ENCODE measurements at regions not wholly inside any gene's neighbourhood (a gene's known extent, or its start where the extent isn't known, plus 50 kb on each side); places are given as distances from the start of the nearest gene placed in this dataset.

GRCh38 chr2:82641598-82642180 lies 1817.4 kb downstream of the SUCLG1 start:
- WGBS (ENCODE audit: insufficient coverage): 74% methylated on average over 2 of the region's 2 CpGs
- no peaks in the 10 kb centered on the region for H3K4me1 ChIP-seq (ENCODE audit: control insufficient read depth, insufficient read depth, low read length)

DNA sequence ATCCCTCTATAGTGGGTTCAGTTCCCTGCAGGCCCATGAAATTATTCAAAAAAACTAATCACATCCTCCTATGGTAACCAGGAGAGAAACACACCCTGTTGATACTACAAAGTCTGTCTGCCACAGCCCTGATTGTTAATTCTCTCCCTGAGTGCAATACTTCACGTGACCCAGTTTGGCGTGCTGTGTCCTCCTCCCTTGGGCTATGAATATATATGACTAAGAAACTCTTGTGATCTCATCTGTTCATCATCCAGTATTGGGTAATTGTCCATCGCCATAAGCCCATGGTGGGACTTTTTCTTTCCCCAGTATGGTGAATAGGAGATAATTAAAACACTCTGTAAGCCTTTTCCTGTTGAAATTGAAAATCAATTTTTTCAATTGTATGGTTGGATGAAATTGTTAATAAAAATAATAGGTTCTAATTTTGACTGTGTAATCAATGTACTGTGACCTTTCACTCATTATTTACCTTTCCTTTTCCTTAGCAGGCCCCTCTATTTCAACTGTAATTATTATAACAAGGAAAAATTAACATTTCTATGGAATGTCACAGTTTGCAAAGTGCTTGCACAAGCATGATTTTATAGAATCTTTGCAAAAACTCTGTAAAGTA lies 1822.6 kb downstream of the SUCLG1 start:
- no peaks in the 10 kb centered on the region for H3K4me1 ChIP-seq (ENCODE audit: control insufficient read depth, insufficient read depth, low read length)
- no peak for DNase-seq (ENCODE audit: low read depth in 4 of 6, low spot score in 6 of 6)
- no CpG with 5 or more reads among the region's 3 CpGs for WGBS (ENCODE audit: insufficient coverage)
- H3K4me3 ChIP-seq (ENCODE audit: low read depth, low read length): no peak overlapping the region
- no peak overlapping the region for H3K27ac ChIP-seq (ENCODE audit: low read depth, low read length)
- H3K36me3 ChIP-seq (ENCODE audit: control insufficient read depth, insufficient read depth, low read length): no peaks in the 10 kb centered on the region
- no peaks in the 10 kb centered on the region for H3K9me3 ChIP-seq (ENCODE audit: control insufficient read depth, insufficient read depth, low read length)
- no peaks in the 10 kb centered on the region for H3K27me3 ChIP-seq (ENCODE audit: control insufficient read depth, insufficient read depth, low read length)

More at GRCh38 chr2:82641598-82642180, 1817.4 kb downstream of the SUCLG1 start:
- Histone ChIP-seq H3K27me3 (ENCODE audit: control insufficient read depth, insufficient read depth, low read length) (no peaks in the 10 kb centered on the region), H3K4me3 (ENCODE audit: low read depth, low read length) (no peak overlapping the region), H3K36me3 (ENCODE audit: control insufficient read depth, insufficient read depth, low read length) (no peaks in the 10 kb centered on the region), H3K27ac (ENCODE audit: low read depth, low read length) (no peak overlapping the region), H3K9me3 (ENCODE audit: control insufficient read depth, insufficient read depth, low read length) (no peaks in the 10 kb centered on the region)
- DNase-seq (ENCODE audit: low read depth in 4 of 6, low spot score in 6 of 6): no peak

GRCh38 chr2:82599021-82599420 lies 1860.1 kb downstream of the SUCLG1 start:
- no peaks in the 10 kb centered on the region for H3K9me3 ChIP-seq (ENCODE audit: control insufficient read depth, insufficient read depth, low read length)
- no peaks in the 10 kb centered on the region for H3K27me3 ChIP-seq (ENCODE audit: control insufficient read depth, insufficient read depth, low read length)
- no peak overlapping the region for H3K27ac ChIP-seq (ENCODE audit: low read depth, low read length)
- no peaks in the 10 kb centered on the region for H3K4me1 ChIP-seq (ENCODE audit: control insufficient read depth, insufficient read depth, low read length)
- no peak overlapping the region for H3K4me3 ChIP-seq (ENCODE audit: low read depth, low read length)
- no peaks in the 10 kb centered on the region for H3K36me3 ChIP-seq (ENCODE audit: control insufficient read depth, insufficient read depth, low read length)
- DNase-seq (ENCODE audit: low read depth in 4 of 6, low spot score in 6 of 6): no peak

DNA sequence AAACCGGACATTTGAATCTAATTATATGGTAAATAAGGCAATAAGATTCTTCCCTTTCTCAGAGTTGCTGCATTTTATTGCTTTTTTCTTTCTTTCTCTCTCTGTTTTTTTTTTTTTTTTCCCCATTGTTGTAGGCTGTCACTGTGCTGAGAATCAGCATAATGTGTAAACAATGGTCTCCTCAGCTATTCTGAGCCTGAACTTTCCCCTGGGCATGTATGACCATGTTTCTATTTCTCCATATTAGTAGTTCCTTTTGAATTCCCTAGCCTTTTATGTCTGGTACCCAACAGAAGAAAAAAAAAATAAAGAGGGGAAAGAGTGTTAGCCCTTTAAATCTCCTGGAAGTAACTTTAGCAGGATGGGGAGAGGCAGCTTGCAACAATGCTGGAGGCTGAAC lies 1862.5 kb downstream of the SUCLG1 start:
- H3K36me3 ChIP-seq (ENCODE audit: control insufficient read depth, insufficient read depth, low read length): no peaks in the 10 kb centered on the region
- no peaks in the 10 kb centered on the region for H3K9me3 ChIP-seq (ENCODE audit: control insufficient read depth, insufficient read depth, low read length)
- no CpG with 5 or more reads among the region's 1 CpG for WGBS (ENCODE audit: insufficient coverage)
- H3K27me3 ChIP-seq (ENCODE audit: control insufficient read depth, insufficient read depth, low read length): no peaks in the 10 kb centered on the region
- no peak for DNase-seq (ENCODE audit: low read depth in 4 of 6, low spot score in 6 of 6)
- H3K4me1 ChIP-seq (ENCODE audit: control insufficient read depth, insufficient read depth, low read length): no peaks in the 10 kb centered on the region
- H3K27ac ChIP-seq (ENCODE audit: low read depth, low read length): no peak overlapping the region
- no peak overlapping the region for H3K4me3 ChIP-seq (ENCODE audit: low read depth, low read length)

GRCh38 chr2:82591718-82592117 lies 1867.4 kb downstream of the SUCLG1 start:
- Histone ChIP-seq H3K9me3 (ENCODE audit: control insufficient read depth, insufficient read depth, low read length) (no peaks in the 10 kb centered on the region), H3K4me3 (ENCODE audit: low read depth, low read length) (no peak overlapping the region), H3K27ac (ENCODE audit: low read depth, low read length) (no peak overlapping the region), H3K27me3 (ENCODE audit: control insufficient read depth, insufficient read depth, low read length) (no peaks in the 10 kb centered on the region), H3K36me3 (ENCODE audit: control insufficient read depth, insufficient read depth, low read length) (no peaks in the 10 kb centered on the region), H3K4me1 (ENCODE audit: control insufficient read depth, insufficient read depth, low read length) (no peaks in the 10 kb centered on the region)
- no peak for DNase-seq (ENCODE audit: low read depth in 4 of 6, low spot score in 6 of 6)
- 40% methylated on average over 1 of the region's 3 CpGs for WGBS (ENCODE audit: insufficient coverage)

- H3K27ac ChIP-seq (ENCODE audit: low read depth, low read length): no peak overlapping the region
These were observed 1882.4 kb downstream of the SUCLG1 start for GRCh38 chr2:82576656-82577055.

GRCh38 chr2:82539280-82539621 lies 1919.8 kb downstream of the SUCLG1 start:
- H3K36me3 ChIP-seq (ENCODE audit: control insufficient read depth, insufficient read depth, low read length): no peaks in the 10 kb centered on the region
- WGBS (ENCODE audit: insufficient coverage): no CpG with 5 or more reads among the region's 3 CpGs
- H3K9me3 ChIP-seq (ENCODE audit: control insufficient read depth, insufficient read depth, low read length): no peaks in the 10 kb centered on the region
- H3K4me3 ChIP-seq (ENCODE audit: low read depth, low read length): no peak overlapping the region
- H3K27me3 ChIP-seq (ENCODE audit: control insufficient read depth, insufficient read depth, low read length): no peaks in the 10 kb centered on the region
- no peak overlapping the region for H3K27ac ChIP-seq (ENCODE audit: low read depth, low read length)
- DNase-seq (ENCODE audit: low read depth in 4 of 6, low spot score in 6 of 6): peak in 1 of 6 donors; percentile 43
- H3K4me1 ChIP-seq (ENCODE audit: control insufficient read depth, insufficient read depth, low read length): no peaks in the 10 kb centered on the region

More at GRCh38 chr2:82576656-82577055, 1882.4 kb downstream of the SUCLG1 start:
- Histone ChIP-seq H3K4me3 (ENCODE audit: low read depth, low read length) (no peak overlapping the region), H3K36me3 (ENCODE audit: control insufficient read depth, insufficient read depth, low read length) (no peaks in the 10 kb centered on the region), H3K9me3 (ENCODE audit: control insufficient read depth, insufficient read depth, low read length) (no peaks in the 10 kb centered on the region), H3K27me3 (ENCODE audit: control insufficient read depth, insufficient read depth, low read length) (no peaks in the 10 kb centered on the region), H3K4me1 (ENCODE audit: control insufficient read depth, insufficient read depth, low read length) (no peaks in the 10 kb centered on the region)
- peak in 1 of 6 donors; percentile 25 for DNase-seq (ENCODE audit: low read depth in 4 of 6, low spot score in 6 of 6)

DNA sequence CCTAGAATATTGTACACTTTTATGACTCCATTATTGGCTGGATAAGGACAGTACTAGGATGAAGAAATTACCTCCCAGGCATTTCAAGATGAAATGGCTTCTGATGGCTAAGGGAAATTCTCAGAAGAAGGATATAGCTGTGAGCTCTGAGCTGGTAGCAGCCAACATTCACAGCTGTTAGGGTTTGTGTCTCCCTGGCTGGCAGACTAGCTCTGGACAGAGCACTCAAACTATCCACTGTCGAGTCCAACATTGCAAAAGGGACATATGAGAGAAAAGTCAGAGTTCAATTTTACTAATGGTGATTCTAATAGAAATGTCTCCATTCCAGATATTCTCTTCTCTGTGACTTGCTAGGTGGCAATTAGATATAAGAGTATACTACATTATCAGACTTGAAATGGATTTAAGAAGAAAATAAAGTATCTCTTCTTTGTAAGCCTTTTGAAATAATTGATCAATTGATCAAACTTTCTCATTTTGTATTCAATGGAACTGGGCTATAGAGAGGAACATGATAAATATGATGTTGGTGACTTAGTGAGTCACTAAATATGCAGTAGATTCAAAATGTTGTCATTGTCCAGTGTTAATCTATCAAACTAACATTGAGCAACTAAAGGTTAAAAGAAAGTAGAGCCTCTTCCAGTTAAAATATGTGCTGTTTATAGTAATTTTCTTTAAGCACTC lies 1920.3 kb downstream of the SUCLG1 start:
- H3K9me3 ChIP-seq (ENCODE audit: control insufficient read depth, insufficient read depth, low read length): no peaks in the 10 kb centered on the region
- no peaks in the 10 kb centered on the region for H3K4me1 ChIP-seq (ENCODE audit: control insufficient read depth, insufficient read depth, low read length)
- WGBS (ENCODE audit: insufficient coverage): no CpG with 5 or more reads among the region's 1 CpG
- no peak for DNase-seq (ENCODE audit: low read depth in 4 of 6, low spot score in 6 of 6)
- no peak overlapping the region for H3K27ac ChIP-seq (ENCODE audit: low read depth, low read length)
- H3K4me3 ChIP-seq (ENCODE audit: low read depth, low read length): no peak overlapping the region
- H3K36me3 ChIP-seq (ENCODE audit: control insufficient read depth, insufficient read depth, low read length): no peaks in the 10 kb centered on the region
- no peaks in the 10 kb centered on the region for H3K27me3 ChIP-seq (ENCODE audit: control insufficient read depth, insufficient read depth, low read length)

GRCh38 chr2:82528288-82528687 lies 1930.8 kb downstream of the SUCLG1 start:
- no peaks in the 10 kb centered on the region for H3K27me3 ChIP-seq (ENCODE audit: control insufficient read depth, insufficient read depth, low read length)
- H3K4me1 ChIP-seq (ENCODE audit: control insufficient read depth, insufficient read depth, low read length): no peaks in the 10 kb centered on the region
- no peak overlapping the region for H3K27ac ChIP-seq (ENCODE audit: low read depth, low read length)
- no peaks in the 10 kb centered on the region for H3K9me3 ChIP-seq (ENCODE audit: control insufficient read depth, insufficient read depth, low read length)
- WGBS (ENCODE audit: insufficient coverage): 100% methylated on average over 1 of the region's 8 CpGs
- DNase-seq (ENCODE audit: low read depth in 4 of 6, low spot score in 6 of 6): no peak
- no peaks in the 10 kb centered on the region for H3K36me3 ChIP-seq (ENCODE audit: control insufficient read depth, insufficient read depth, low read length)
- no peak overlapping the region for H3K4me3 ChIP-seq (ENCODE audit: low read depth, low read length)

DNA sequence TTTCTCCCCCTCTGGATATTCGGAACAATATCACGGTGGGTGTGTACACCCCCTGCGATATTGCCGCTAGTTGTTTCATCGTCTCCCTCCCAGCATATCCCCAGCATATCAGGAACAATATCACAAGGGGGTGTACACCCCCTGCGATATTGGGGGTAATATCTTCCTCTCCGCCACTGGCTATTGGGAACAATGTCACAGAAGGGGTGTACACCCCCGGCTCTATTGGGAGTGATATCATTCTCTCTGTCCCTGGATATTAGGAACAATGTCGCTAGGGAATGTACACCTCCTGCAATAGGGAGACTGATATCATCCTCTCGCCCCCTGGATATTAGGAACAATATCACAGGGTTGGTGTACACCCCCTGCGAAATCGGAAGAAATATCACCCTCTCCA lies 1932.0 kb downstream of the SUCLG1 start:
- Histone ChIP-seq H3K9me3 (ENCODE audit: control insufficient read depth, insufficient read depth, low read length) (no peaks in the 10 kb centered on the region), H3K4me3 (ENCODE audit: low read depth, low read length) (no peak overlapping the region), H3K36me3 (ENCODE audit: control insufficient read depth, insufficient read depth, low read length) (no peaks in the 10 kb centered on the region), H3K27me3 (ENCODE audit: control insufficient read depth, insufficient read depth, low read length) (no peaks in the 10 kb centered on the region), H3K4me1 (ENCODE audit: control insufficient read depth, insufficient read depth, low read length) (no peaks in the 10 kb centered on the region), H3K27ac (ENCODE audit: low read depth, low read length) (no peak overlapping the region)
- no peak for DNase-seq (ENCODE audit: low read depth in 4 of 6, low spot score in 6 of 6)
- 92% methylated on average over 2 of the region's 12 CpGs for WGBS (ENCODE audit: insufficient coverage)
